ENCODE measurements at regions not wholly inside any gene's neighbourhood (a gene's known extent, or its start where the extent isn't known, plus 50 kb on each side); places are given as distances from the start of the nearest gene placed in this dataset.

GRCh38 chr11:42595876-42596275 is 715.9 kb upstream of the API5 start:
- Histone ChIP-seq H3K27ac (ENCODE audit: low read length) (no peak overlapping the region), H3K9ac (ENCODE audit: low read depth, low read length) (no peak overlapping the region), H3K4me2 (ENCODE audit: insufficient read depth, low read length) (no peak overlapping the region)

GRCh38 chr11:42596576-42597145 is 715.1 kb upstream of the API5 start:
- H3K9ac ChIP-seq (ENCODE audit: low read depth, low read length): no peak overlapping the region

More at GRCh38 chr11:42595876-42596275, 715.9 kb upstream of the API5 start:
- no peaks in the 10 kb centered on the region for H3K36me3 ChIP-seq (ENCODE audit: insufficient read depth, low read length)
- no peaks in the 10 kb centered on the region for H3K27me3 ChIP-seq (ENCODE audit: insufficient read depth, low read length, poor library complexity)
- no peak overlapping the region for H2AFZ ChIP-seq (ENCODE audit: low read depth, low read length)
- ATAC-seq (ENCODE audit: insufficient read depth, low read depth) (no peak), DNase-seq (no peak)
- H4K20me1 ChIP-seq (ENCODE audit: insufficient read depth, low read length): no peaks in the 10 kb centered on the region
- H3K9me3 ChIP-seq (ENCODE audit: insufficient read depth, low read length, severe bottlenecking): no peaks in the 10 kb centered on the region
- H3K4me1 ChIP-seq (ENCODE audit: insufficient read depth, low read length): no peaks in the 10 kb centered on the region
- H3K4me3 ChIP-seq (ENCODE audit: low read depth in 1 of 2, low read length in 2 of 2): no peak overlapping the region
- no peaks in the 10 kb centered on the region for H3K79me2 ChIP-seq (ENCODE audit: insufficient read depth, low read length)
- TF ChIP-seq CTCF (IDR thresholded peaks at IDR 0.05; ENCODE audit: borderline replicate concordance, extremely low read depth, low read length, poor library complexity, severe bottlenecking) (no peak), EZH2 (IDR thresholded peaks at IDR 0.05; ENCODE audit: borderline replicate concordance, low read depth, low read length, severe bottlenecking) (no peak)

GRCh38 chr11:42598341-42598740 is 713.5 kb upstream of the API5 start:
- TF ChIP-seq CTCF (IDR thresholded peaks at IDR 0.05; ENCODE audit: borderline replicate concordance, extremely low read depth, low read length, poor library complexity, severe bottlenecking): no peak
- no peak for TF ChIP-seq EZH2 (IDR thresholded peaks at IDR 0.05; ENCODE audit: borderline replicate concordance, low read depth, low read length, severe bottlenecking)
- H3K4me2 ChIP-seq (ENCODE audit: insufficient read depth, low read length): no peak overlapping the region
- no peaks in the 10 kb centered on the region for H3K9me3 ChIP-seq (ENCODE audit: insufficient read depth, low read length, severe bottlenecking)
- H2AFZ ChIP-seq (ENCODE audit: low read depth, low read length): no peak overlapping the region
- no peaks in the 10 kb centered on the region for H4K20me1 ChIP-seq (ENCODE audit: insufficient read depth, low read length)
- no peak overlapping the region for H3K4me3 ChIP-seq (ENCODE audit: low read depth in 1 of 2, low read length in 2 of 2)
- no peaks in the 10 kb centered on the region for H3K36me3 ChIP-seq (ENCODE audit: insufficient read depth, low read length)
- DNase-seq (no peak), ATAC-seq (ENCODE audit: insufficient read depth, low read depth) (no peak)
- no peaks in the 10 kb centered on the region for H3K79me2 ChIP-seq (ENCODE audit: insufficient read depth, low read length)
- H3K9ac ChIP-seq (ENCODE audit: low read depth, low read length): no peak overlapping the region
- H3K27me3 ChIP-seq (ENCODE audit: insufficient read depth, low read length, poor library complexity): no peaks in the 10 kb centered on the region
- no peaks in the 10 kb centered on the region for H3K4me1 ChIP-seq (ENCODE audit: insufficient read depth, low read length)
- no peak overlapping the region for H3K27ac ChIP-seq (ENCODE audit: low read length)

More at GRCh38 chr11:42596576-42597145, 715.1 kb upstream of the API5 start:
- Histone ChIP-seq H4K20me1 (ENCODE audit: insufficient read depth, low read length) (no peaks in the 10 kb centered on the region), H3K27me3 (ENCODE audit: insufficient read depth, low read length, poor library complexity) (no peaks in the 10 kb centered on the region), H3K79me2 (ENCODE audit: insufficient read depth, low read length) (no peaks in the 10 kb centered on the region), H3K4me2 (ENCODE audit: insufficient read depth, low read length) (no peak overlapping the region), H3K9me3 (ENCODE audit: insufficient read depth, low read length, severe bottlenecking) (no peaks in the 10 kb centered on the region), H3K36me3 (ENCODE audit: insufficient read depth, low read length) (no peaks in the 10 kb centered on the region), H3K27ac (ENCODE audit: low read length) (no peak overlapping the region), H2AFZ (ENCODE audit: low read depth, low read length) (no peak overlapping the region), H3K4me3 (ENCODE audit: low read depth in 1 of 2, low read length in 2 of 2) (no peak overlapping the region), H3K4me1 (ENCODE audit: insufficient read depth, low read length) (no peaks in the 10 kb centered on the region)
- TF ChIP-seq CTCF (IDR thresholded peaks at IDR 0.05; ENCODE audit: borderline replicate concordance, extremely low read depth, low read length, poor library complexity, severe bottlenecking): no peak
- no peak for TF ChIP-seq EZH2 (IDR thresholded peaks at IDR 0.05; ENCODE audit: borderline replicate concordance, low read depth, low read length, severe bottlenecking)
- ATAC-seq (ENCODE audit: insufficient read depth, low read depth) (no peak), DNase-seq (no peak)

Measured in DND-41 (cell line).